ENCODE measurements at regions not wholly inside any gene's neighbourhood (a gene's known extent, or its start where the extent isn't known, plus 50 kb on each side); places are given as distances from the start of the nearest gene placed in this dataset.

DNA sequence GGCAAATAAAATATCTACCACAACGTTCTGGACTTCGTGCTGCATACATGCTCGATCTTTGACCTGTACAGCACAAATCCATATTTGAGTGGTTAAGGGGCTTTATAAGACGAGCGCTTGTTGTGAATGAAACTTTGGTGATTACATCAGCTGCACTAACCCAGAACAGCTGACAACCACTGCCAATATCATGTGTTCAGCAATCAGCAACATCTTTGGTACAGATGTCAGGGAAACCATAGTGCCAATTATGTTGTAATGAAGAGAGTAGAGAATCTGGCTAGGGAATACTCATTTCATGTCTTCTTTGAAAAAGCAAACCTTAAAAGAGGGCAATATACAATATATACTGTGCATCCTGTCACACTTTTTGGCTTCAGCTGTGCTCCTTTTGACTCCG is 188.6 kb upstream of the NT5E start:
- no peak overlapping the region for H2BK20ac ChIP-seq (ENCODE audit: low read depth, low read length)
- no CpG with 5 or more reads among the region's 6 CpGs for WGBS, 2 experiments (ENCODE audit: extremely low coverage in 2 of 2, insufficient read length in 1 of 2)
- no peaks in the 10 kb centered on the region for H3K9me3 ChIP-seq (ENCODE audit: control insufficient read depth, insufficient read depth, low read length)
- no peak overlapping the region for H2AK9ac ChIP-seq (replicated peaks; ENCODE audit: low read depth, low read length, poor library complexity)
- no peak overlapping the region for H3K14ac ChIP-seq (replicated peaks; ENCODE audit: low read depth, low read length)
- dilution Hi-C loops (cut with HindIII; ENCODE audit: low sequenced_read_pairs, unreplicated experiment) = no loop called here
- H3K18ac ChIP-seq (ENCODE audit: low read depth, low read length) = no peak overlapping the region
- H2AK5ac ChIP-seq (ENCODE audit: low read depth, low read length) = no peak overlapping the region
- H3K27ac ChIP-seq (ENCODE audit: insufficient read depth, low read length) = no peak overlapping the region
- H3K27me3 ChIP-seq (ENCODE audit: control insufficient read depth, insufficient read depth, low read length) = no peaks in the 10 kb centered on the region
- no peak overlapping the region for H4K8ac ChIP-seq (ENCODE audit: low read depth in 2 of 2, low read length in 2 of 2)
- no peak overlapping the region for H2AFZ ChIP-seq (replicated peaks; ENCODE audit: low read length, poor library complexity)
- DNase-seq = no peak
- TF ChIP-seq CHD1 (IDR thresholded peaks at IDR 0.05; ENCODE audit: low read depth, low read length) = no peak
- TF ChIP-seq ELK1 (IDR thresholded peaks at IDR 0.05; ENCODE audit: borderline replicate concordance, low read depth, low read length) = no peak
- no peak for TF ChIP-seq FOS (IDR thresholded peaks at IDR 0.05; ENCODE audit: low read depth, low read length)
- TF ChIP-seq POLR2A (IDR thresholded peaks at IDR 0.05; ENCODE audit: low read depth, low read length) = no peak
- TF ChIP-seq, protein P1, sequence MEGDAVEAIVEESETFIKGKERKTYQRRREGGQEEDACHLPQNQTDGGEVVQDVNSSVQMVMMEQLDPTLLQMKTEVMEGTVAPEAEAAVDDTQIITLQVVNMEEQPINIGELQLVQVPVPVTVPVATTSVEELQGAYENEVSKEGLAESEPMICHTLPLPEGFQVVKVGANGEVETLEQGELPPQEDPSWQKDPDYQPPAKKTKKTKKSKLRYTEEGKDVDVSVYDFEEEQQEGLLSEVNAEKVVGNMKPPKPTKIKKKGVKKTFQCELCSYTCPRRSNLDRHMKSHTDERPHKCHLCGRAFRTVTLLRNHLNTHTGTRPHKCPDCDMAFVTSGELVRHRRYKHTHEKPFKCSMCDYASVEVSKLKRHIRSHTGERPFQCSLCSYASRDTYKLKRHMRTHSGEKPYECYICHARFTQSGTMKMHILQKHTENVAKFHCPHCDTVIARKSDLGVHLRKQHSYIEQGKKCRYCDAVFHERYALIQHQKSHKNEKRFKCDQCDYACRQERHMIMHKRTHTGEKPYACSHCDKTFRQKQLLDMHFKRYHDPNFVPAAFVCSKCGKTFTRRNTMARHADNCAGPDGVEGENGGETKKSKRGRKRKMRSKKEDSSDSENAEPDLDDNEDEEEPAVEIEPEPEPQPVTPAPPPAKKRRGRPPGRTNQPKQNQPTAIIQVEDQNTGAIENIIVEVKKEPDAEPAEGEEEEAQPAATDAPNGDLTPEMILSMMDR (conservative IDR thresholded peaks at IDR 0.05; ENCODE audit: low read depth, low read length) = no peak
- no peak for TF ChIP-seq RFX5 (IDR thresholded peaks at IDR 0.05; ENCODE audit: low read depth, low read length)
- no peak for TF ChIP-seq MAZ (IDR thresholded peaks at IDR 0.05; ENCODE audit: borderline replicate concordance, low read depth, low read length)
- TF ChIP-seq NFE2L2 (IDR thresholded peaks at IDR 0.05; ENCODE audit: low read depth, low read length) = no peak
- no peak for TF ChIP-seq MAFK (IDR thresholded peaks at IDR 0.05; ENCODE audit: low read depth, low read length)
- TF ChIP-seq MXI1 (IDR thresholded peaks at IDR 0.05; ENCODE audit: borderline replicate concordance, low read depth, low read length) = no peak
- no peak for TF ChIP-seq SMC3 (IDR thresholded peaks at IDR 0.05; ENCODE audit: low read depth, low read length)
- TF ChIP-seq USF2 (IDR thresholded peaks at IDR 0.05; ENCODE audit: low read depth, low read length) = no peak
- TF ChIP-seq BHLHE40 (IDR thresholded peaks at IDR 0.05; ENCODE audit: low read depth, low read length) = no peak
- TF ChIP-seq RAD21 (IDR thresholded peaks at IDR 0.05; ENCODE audit: low read length) = no peak
- TF ChIP-seq CEBPB (IDR thresholded peaks at IDR 0.05; ENCODE audit: low read depth, low read length) = no peak
- CTCF ChIA-PET = no interaction called here
- intact Hi-C loops (cut with micrococcal nuclease) = no loop called here
- no peak overlapping the region for H3K23ac ChIP-seq (ENCODE audit: low read depth, low read length)
- no TSS peak for BruUV-seq (replicated peaks)
- H3K4me3 ChIP-seq (ENCODE audit: insufficient read depth, low read depth, low read length) = no peak overlapping the region
- no peak overlapping the region for H3K4me2 ChIP-seq (ENCODE audit: low read depth, low read length)
- in situ Hi-C loops (cut with MboI; ENCODE audit: low sequenced_read_pairs) = no loop called here
- H3K79me1 ChIP-seq (ENCODE audit: low read depth in 1 of 2, low read length in 2 of 2) = no peaks in the 10 kb centered on the region
- H3K9me1 ChIP-seq (ENCODE audit: insufficient read depth, low read length) = no peaks in the 10 kb centered on the region
- H4K5ac ChIP-seq (ENCODE audit: low read depth, low read length) = no peak overlapping the region
- H2BK15ac ChIP-seq (ENCODE audit: low read depth, low read length) = no peak overlapping the region
- H3K56ac ChIP-seq (ENCODE audit: extremely low read depth, insufficient read depth, low read length) = no peak overlapping the region
- H3K36me3 ChIP-seq (ENCODE audit: control insufficient read depth, insufficient read depth, low read length) = no peaks in the 10 kb centered on the region
- no peak overlapping the region for H4K91ac ChIP-seq (ENCODE audit: insufficient read depth, low read depth, low read length)
- H3K4ac ChIP-seq (ENCODE audit: low read depth, low read length) = no peak overlapping the region
- no peak overlapping the region for H2BK120ac ChIP-seq (ENCODE audit: low read depth, low read length)
- H3K4me1 ChIP-seq (ENCODE audit: control insufficient read depth, insufficient read depth, low read length) = no peaks in the 10 kb centered on the region
- ATAC-seq (ENCODE audit: low read depth) = no peak
- POLR2A ChIA-PET (ENCODE audit: unreplicated experiment) = no interaction called here
- H4K20me1 ChIP-seq (ENCODE audit: insufficient read depth, low read length) = no peaks in the 10 kb centered on the region
- no peak overlapping the region for H2BK5ac ChIP-seq (ENCODE audit: low read depth, low read length, poor library complexity, severe bottlenecking)
- H3K9ac ChIP-seq (ENCODE audit: low read depth, low read length) = no peak overlapping the region

Measured in IMR-90 (cell line).